K562 (cell line): ENCODE measurements at regions not wholly inside any gene's neighbourhood (a gene's known extent, or its start where the extent isn't known, plus 50 kb on each side); places are given as distances from the start of the nearest gene placed in this dataset.

Source experiments
- ATAC-seq: fragments of 200-7000 bp; cut with Tn5 transposase; 3 replicates; pipeline ENCODE4 v1.9.1; 2020; ENCODE audit warnings: moderate library complexity
- BruUV-seq: library from RNA; stranded (reverse); fragments of 400-500 nt; replicated peaks from 2 replicates; lab custom pipeline; 2021; lab: Mats Ljungman, UMichigan
- CTCF ChIA-PET: fragments of 300-600 bp; formaldehyde crosslinking; extraction: SDS; loops from one replicate; lab custom pipeline; 2021; ENCODE audit warnings: low intra/inter-chr PET ratio; lab: Yijun Ruan, JAX
- POLR2A ChIA-PET: fragments of 300-600, 350-650 bp; sonication (Branson Sonifier 250); formaldehyde crosslinking; extraction: SDS; loops from one replicate; lab custom pipeline; 2021; ENCODE audit warnings: antibody characterized with exemption, inconsistent platforms; lab: Yijun Ruan, JAX
- DNase-seq, 4 experiments: peaks; one replicate each; pipeline versions ENCODE4 v3.0.0 to v3.0.0-alpha.2; 2011 to 2018; ENCODE audit warnings: low spot score in 3 of 4, mixed read lengths in 3 of 4; ENCODE audit errors: extremely low read depth in 1 of 4
- FAIRE-seq: peaks from 2 replicates; lab custom pipeline; 2011; peaks lifted over from hg19 to GRCh38; lab: Jason Lieb, UNC
- H2AFZ ChIP-seq: 2 replicates; pipeline ENCODE4 v1.6.0; 2011; ENCODE audit warnings: low read depth, low read length, control low read depth, inconsistent platforms
- H3K27ac ChIP-seq: fragments of 200-600 bp; 3 replicates; pipeline ENCODE4 v1.8.0; 2011; ENCODE audit warnings: low read depth, mild to moderate bottlenecking, control low read depth, inconsistent platforms, low read length, moderate library complexity, mixed read lengths; ENCODE audit errors: extremely low read depth
- H3K27me3 ChIP-seq, 2 experiments: fragments of 300-600 bp in 1 of 2; 2 replicates in 1 of 2; 3 replicates in 1 of 2; pipeline versions ENCODE4 v1.6.0 to v1.8.0; 2011; ENCODE audit warnings: inconsistent platforms in 2 of 2, low read length in 2 of 2, mild to moderate bottlenecking in 1 of 2, mixed read lengths in 1 of 2, moderate library complexity in 1 of 2; ENCODE audit not compliant: control insufficient read depth in 2 of 2, insufficient read depth in 2 of 2
- H3K36me3 ChIP-seq: fragments of 300-600 bp; 3 replicates; pipeline ENCODE4 v1.8.0; 2011; ENCODE audit warnings: mild to moderate bottlenecking, low read length, inconsistent platforms; ENCODE audit not compliant: control insufficient read depth, insufficient read depth
- H3K4me1 ChIP-seq, 2 experiments: fragments of 200-600 bp in 1 of 2; replicated peaks in 1 of 2; 2 replicates in 1 of 2; 3 replicates in 1 of 2; pipeline versions ENCODE4 v1.5.1 to v1.8.0; 2011; ENCODE audit warnings: inconsistent platforms in 2 of 2, low read length in 2 of 2, mild to moderate bottlenecking in 1 of 2, mixed read lengths in 1 of 2, moderate library complexity in 1 of 2; ENCODE audit not compliant: control insufficient read depth in 2 of 2, insufficient read depth in 2 of 2
- H3K4me2 ChIP-seq: 2 replicates; pipeline ENCODE4 v1.6.1; 2011; ENCODE audit warnings: low read length, control low read depth, inconsistent platforms, mixed read lengths; ENCODE audit not compliant: insufficient read depth
- H3K4me3 ChIP-seq: fragments of 200-600 bp; sonication (generic), shearing (Covaris generic); 2 replicates; pipeline ENCODE4 v1.5.1; 2016; ENCODE audit warnings: control low read depth, inconsistent platforms
- H3K79me2 ChIP-seq: fragments of 200-600 bp; 3 replicates; pipeline ENCODE4 v1.8.0; 2011; ENCODE audit warnings: low read length, inconsistent platforms; ENCODE audit not compliant: control insufficient read depth, insufficient read depth
- H3K9ac ChIP-seq, 2 experiments: 2 replicates each; pipeline versions ENCODE4 v1.6.0 to v1.6.1; 2011; ENCODE audit warnings: low read depth in 2 of 2, low read length in 2 of 2, control low read depth in 1 of 2, inconsistent platforms in 1 of 2, mild to moderate bottlenecking in 1 of 2, mixed read lengths in 1 of 2; ENCODE audit not compliant: insufficient read depth in 1 of 2
- H3K9me1 ChIP-seq: one replicate; pipeline ENCODE4 v1.6.0; 2011; ENCODE audit warnings: inconsistent platforms, mild to moderate bottlenecking, low read length, moderate library complexity; ENCODE audit not compliant: control insufficient read depth, insufficient read depth
- H3K9me3 ChIP-seq: replicated peaks from 2 replicates; pipeline ENCODE4 v1.5.1; 2011; ENCODE audit warnings: low read depth, low read length, inconsistent platforms; ENCODE audit not compliant: control insufficient read depth, insufficient read depth
- H4K20me1 ChIP-seq: replicated peaks from 2 replicates; pipeline ENCODE4 v1.6.1; 2011; ENCODE audit warnings: low read length, inconsistent platforms, mixed read lengths; ENCODE audit not compliant: control insufficient read depth, insufficient read depth
- ETS2 ChIP-seq: IDR thresholded peaks from 2 replicates; pipeline ENCODE4 v1.6.1; 2016; ENCODE audit warnings: borderline replicate concordance, missing genetic modification characterization, mild to moderate bottlenecking, moderate library complexity, missing compliant biosample characterization; ENCODE audit not compliant: poor library complexity, severe bottlenecking
- FOXO4 ChIP-seq: fragments of 450-650 bp; formaldehyde crosslinking; IDR thresholded peaks from 2 replicates; pipeline ENCODE4 v1.4.0; 2020; ENCODE audit warnings: mild to moderate bottlenecking, moderate library complexity
- GABPB2 ChIP-seq: fragments of 250-450 bp; sonication (Bioruptor Pico); conservative IDR thresholded peaks from 2 replicates; pipeline ENCODE4 v1.5.1; 2021; ENCODE audit warnings: mild to moderate bottlenecking
- SMAD1 ChIP-seq: fragments of 150-350 bp; IDR thresholded peaks from 2 replicates; pipeline ENCODE4 v1.6.1; 2014; ENCODE audit warnings: low read length, low read depth; ENCODE audit not compliant: partially characterized antibody
- TSC22D4 ChIP-seq: fragments of 450-650 bp; IDR thresholded peaks from 2 replicates; pipeline ENCODE4 v1.6.1; 2016; ENCODE audit warnings: missing genetic modification characterization, missing biosample characterization, control low read depth
- ZHX1 ChIP-seq: fragments of 150-350 bp; conservative IDR thresholded peaks from 2 replicates; pipeline ENCODE4 v1.6.1; 2014; ENCODE audit warnings: low read length
- ZNF232 ChIP-seq: sonication (generic); formaldehyde crosslinking; IDR thresholded peaks from 2 replicates; pipeline ENCODE4 v1.8.0; 2022; ENCODE audit warnings: mild to moderate bottlenecking, missing genetic modification reagents
- ZNF384 ChIP-seq: IDR thresholded peaks from 2 replicates; pipeline ENCODE4 v1.6.1; 2012; ENCODE audit warnings: low read depth, low read length, improper control_type of control experiment
- ZNF830 ChIP-seq: fragments of 250-450 bp; sonication (Bioruptor Pico); IDR thresholded peaks from 2 replicates; pipeline ENCODE4 v1.5.0; 2021; ENCODE audit warnings: mild to moderate bottlenecking
- whole genome bisulfite sequencing: fragments of 100-300 bp; shearing (Covaris generic); methylation state at CpG from one replicate; pipeline ENCODE4 v1.1.6; 2016; ENCODE audit warnings: low coverage, mixed read lengths; ENCODE audit not compliant: insufficient coverage; ENCODE audit errors: missing lambda C conversion rate; 5-methylcytosine and 5-hydroxymethylcytosine counted together
- in situ Hi-C: fragments of 300-500 bp; cut with MboI; formaldehyde crosslinking; loops from 4 replicates; pipeline ENCODE4 v1.15.0; 2018; ENCODE audit warnings: inconsistent platforms, mixed read lengths
- intact Hi-C: fragments of 100-400 bp; cut with micrococcal nuclease; formaldehyde crosslinking; loops from 2 replicates; pipeline ENCODE4 v1.14.2; 2022
- TF ChIP-seq, protein P1 (sequence below): fragments of 150-350 bp; IDR thresholded peaks from 2 replicates; pipeline ENCODE4 v1.6.1; 2014; ENCODE audit warnings: low read depth, mild to moderate bottlenecking, low read length, borderline replicate concordance
- TF ChIP-seq, protein P2 (sequence below): sonication (generic); formaldehyde crosslinking; IDR thresholded peaks from 2 replicates; pipeline ENCODE4 v1.8.0; 2022; ENCODE audit warnings: mild to moderate bottlenecking, missing genetic modification reagents

- H3K9me1 ChIP-seq, result no peaks in the 10 kb centered on the region
- 0% methylated on average over 2 of the region's 2 CpGs for WGBS
- FAIRE-seq (no peak), DNase-seq (no peak), ATAC-seq (no peak)
- BruUV-seq, result no TSS peak
- CTCF ChIA-PET, result no interaction called here
- no peak overlapping the region for H3K27ac ChIP-seq
- in situ Hi-C loops, result no loop called here
- H3K4me1 ChIP-seq, result no peaks in the 10 kb centered on the region
- H3K36me3 ChIP-seq, result no peaks in the 10 kb centered on the region
- H2AFZ ChIP-seq, result no peak overlapping the region
- H3K9me3 ChIP-seq, result no peaks in the 10 kb centered on the region
- no peak overlapping the region for H3K4me3 ChIP-seq
- peaks cover 5 to 20% of the 10 kb centered on the region in 2 experiments; a peak in 4 of 5 replicates for H3K27me3 ChIP-seq
- H4K20me1 ChIP-seq, result peaks cover 7% of the 10 kb centered on the region
- no peak overlapping the region for H3K9ac ChIP-seq
- H3K4me2 ChIP-seq, result no peak overlapping the region
- POLR2A ChIA-PET, result interaction anchor here (0.7 kb wide), 1 partner anchor 26 kb away, joined by 3 read pairs; no protein-coding TSS in a partner anchor
- intact Hi-C loops, result no loop called here
- no peak for TF ChIP-seq ZHX1
- TF ChIP-seq, protein P1, sequence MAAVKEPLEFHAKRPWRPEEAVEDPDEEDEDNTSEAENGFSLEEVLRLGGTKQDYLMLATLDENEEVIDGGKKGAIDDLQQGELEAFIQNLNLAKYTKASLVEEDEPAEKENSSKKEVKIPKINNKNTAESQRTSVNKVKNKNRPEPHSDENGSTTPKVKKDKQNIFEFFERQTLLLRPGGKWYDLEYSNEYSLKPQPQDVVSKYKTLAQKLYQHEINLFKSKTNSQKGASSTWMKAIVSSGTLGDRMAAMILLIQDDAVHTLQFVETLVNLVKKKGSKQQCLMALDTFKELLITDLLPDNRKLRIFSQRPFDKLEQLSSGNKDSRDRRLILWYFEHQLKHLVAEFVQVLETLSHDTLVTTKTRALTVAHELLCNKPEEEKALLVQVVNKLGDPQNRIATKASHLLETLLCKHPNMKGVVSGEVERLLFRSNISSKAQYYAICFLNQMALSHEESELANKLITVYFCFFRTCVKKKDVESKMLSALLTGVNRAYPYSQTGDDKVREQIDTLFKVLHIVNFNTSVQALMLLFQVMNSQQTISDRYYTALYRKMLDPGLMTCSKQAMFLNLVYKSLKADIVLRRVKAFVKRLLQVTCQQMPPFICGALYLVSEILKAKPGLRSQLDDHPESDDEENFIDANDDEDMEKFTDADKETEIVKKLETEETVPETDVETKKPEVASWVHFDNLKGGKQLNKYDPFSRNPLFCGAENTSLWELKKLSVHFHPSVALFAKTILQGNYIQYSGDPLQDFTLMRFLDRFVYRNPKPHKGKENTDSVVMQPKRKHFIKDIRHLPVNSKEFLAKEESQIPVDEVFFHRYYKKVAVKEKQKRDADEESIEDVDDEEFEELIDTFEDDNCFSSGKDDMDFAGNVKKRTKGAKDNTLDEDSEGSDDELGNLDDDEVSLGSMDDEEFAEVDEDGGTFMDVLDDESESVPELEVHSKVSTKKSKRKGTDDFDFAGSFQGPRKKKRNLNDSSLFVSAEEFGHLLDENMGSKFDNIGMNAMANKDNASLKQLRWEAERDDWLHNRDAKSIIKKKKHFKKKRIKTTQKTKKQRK, result no peak
- TF ChIP-seq ZNF830, result no peak
- TF ChIP-seq GABPB2, result no peak
- no peak for TF ChIP-seq FOXO4 (CRISPR knock-in tag)
- no peak for TF ChIP-seq TSC22D4 (tag)
- TF ChIP-seq ZNF232, result no peak
- TF ChIP-seq, protein P2, sequence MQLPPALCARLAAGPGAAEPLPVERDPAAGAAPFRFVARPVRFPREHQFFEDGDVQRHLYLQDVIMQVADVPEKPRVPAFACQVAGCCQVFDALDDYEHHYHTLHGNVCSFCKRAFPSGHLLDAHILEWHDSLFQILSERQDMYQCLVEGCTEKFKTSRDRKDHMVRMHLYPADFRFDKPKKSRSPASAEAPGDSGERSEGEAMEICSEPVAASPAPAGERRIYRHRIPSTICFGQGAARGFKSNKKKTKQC (CRISPR knock-in tag), result no peak
- TF ChIP-seq ETS2 (tag), result no peak
- no peak for TF ChIP-seq SMAD1
- TF ChIP-seq ZNF384, result no peak
- no peaks in the 10 kb centered on the region for H3K79me2 ChIP-seq
Observed at GRCh38 chr1:228944296-228944695, 209.0 kb downstream of the RHOU start.
